PC-9 (cell line): ENCODE measurements at regions not wholly inside any gene's neighbourhood (a gene's known extent, or its start where the extent isn't known, plus 50 kb on each side); places are given as distances from the start of the nearest gene placed in this dataset.

Source experiments
- BruUV-seq: library from RNA; stranded (reverse); fragments of 400-500 nt; replicated peaks from 2 replicates; lab custom pipeline; 2021; lab: Mats Ljungman, UMichigan
- CTCF ChIA-PET: fragments of 300-600 bp; sonication (Branson Sonifier 250); formaldehyde crosslinking; loops from one replicate; lab custom pipeline; 2022; ENCODE audit warnings: antibody characterized with exemption; lab: Charles Lee
- POLR2A ChIA-PET: fragments of 300-600 bp; sonication (Branson Sonifier 250); formaldehyde crosslinking; loops from one replicate; lab custom pipeline; 2022; ENCODE audit warnings: antibody characterized with exemption; ENCODE audit not compliant: unreplicated experiment; lab: Charles Lee
- DNase-seq, 2 experiments: peaks; one replicate each; pipeline versions ENCODE4 v3.0.0 to v3.0.0-alpha.2; 2015 to 2022; ENCODE audit warnings: mixed read lengths in 1 of 2
- H2AFZ ChIP-seq: fragments of 200-600 bp; sonication (generic); 2 replicates; pipeline ENCODE4 v1.8.1; 2017; ENCODE audit warnings: antibody characterized with exemption
- H3F3A ChIP-seq: fragments of 200-600 bp; sonication (generic); 2 replicates; pipeline ENCODE4 v1.8.1; 2017; ENCODE audit warnings: antibody characterized with exemption, mild to moderate bottlenecking, low read depth; ENCODE audit not compliant: insufficient read depth
- H3K27ac ChIP-seq: fragments of 200-600 bp; sonication (generic); 2 replicates; pipeline ENCODE4 v1.6.1; 2016; ENCODE audit warnings: mixed run types
- H3K27me3 ChIP-seq: fragments of 200-600 bp; sonication (generic); 2 replicates; pipeline ENCODE4 v1.6.1; 2016; ENCODE audit warnings: low read depth, mixed run types; ENCODE audit not compliant: insufficient read depth
- H3K36me3 ChIP-seq: fragments of 200-600 bp; sonication (generic); 2 replicates; pipeline ENCODE4 v1.6.1; 2016; ENCODE audit warnings: low read depth, mixed run types
- H3K4me1 ChIP-seq: fragments of 200-600 bp; sonication (generic); replicated peaks from 2 replicates; pipeline ENCODE4 v1.6.1; 2016; ENCODE audit warnings: mixed run types; ENCODE audit not compliant: insufficient read depth
- H3K4me2 ChIP-seq: fragments of 200-600 bp; sonication (generic); 2 replicates; pipeline ENCODE4 v1.6.1; 2017; ENCODE audit warnings: mixed run types
- H3K4me3 ChIP-seq: fragments of 200-600 bp; sonication (generic); 2 replicates; pipeline ENCODE4 v1.6.1; 2016; ENCODE audit warnings: mixed run types
- H3K79me2 ChIP-seq: fragments of 200-600 bp; sonication (generic); 2 replicates; pipeline ENCODE4 v1.6.1; 2017; ENCODE audit warnings: low read depth, mixed run types
- H3K9me2 ChIP-seq: fragments of 200-600 bp; sonication (generic); 2 replicates; pipeline ENCODE4 v1.8.1; 2017; ENCODE audit warnings: mild to moderate bottlenecking; ENCODE audit not compliant: insufficient read depth
- H3K9me3 ChIP-seq: fragments of 200-600 bp; sonication (generic); 2 replicates; pipeline ENCODE4 v1.8.1; 2016; ENCODE audit warnings: low read depth; ENCODE audit not compliant: insufficient read depth
- H4K20me1 ChIP-seq: fragments of 200-600 bp; sonication (generic); 2 replicates; pipeline ENCODE4 v1.8.1; 2017; ENCODE audit not compliant: insufficient read depth
- EZH2 ChIP-seq: fragments of 200-600 bp; sonication (generic); IDR thresholded peaks from 2 replicates; pipeline ENCODE4 v1.8.0; 2017; ENCODE audit warnings: antibody characterized with exemption, low read depth
- intact Hi-C: fragments of 100-400 bp; cut with micrococcal nuclease; formaldehyde crosslinking; loops from one replicate; pipeline ENCODE4 v1.10.0; 2022; ENCODE audit not compliant: unreplicated experiment
- TF ChIP-seq, protein P1 (sequence below): fragments of 200-600 bp; sonication (generic); conservative IDR thresholded peaks from 2 replicates; pipeline ENCODE4 v1.6.1; 2017; ENCODE audit warnings: mixed run types, antibody characterized with exemption, mild to moderate bottlenecking, moderate library complexity

DNA sequence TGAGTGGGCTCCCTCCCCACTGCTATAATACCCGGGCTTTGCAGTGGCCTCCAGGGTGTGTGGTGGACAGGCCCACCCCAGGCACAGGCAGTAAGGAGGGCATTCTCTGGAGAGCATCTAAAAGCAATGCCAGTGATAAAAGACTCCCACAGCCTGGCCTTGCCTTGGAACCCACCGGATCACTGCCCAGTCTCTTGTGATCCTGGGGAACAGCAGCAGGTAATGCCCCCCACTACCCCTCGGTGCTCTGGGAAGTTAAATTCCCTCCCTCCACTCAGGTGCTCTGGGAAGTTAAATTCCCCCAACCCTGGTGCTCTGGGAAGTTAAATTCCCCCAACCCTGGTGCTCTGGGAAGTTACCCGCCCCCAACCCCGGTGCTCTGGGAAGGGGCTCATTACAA, 565.2 kb downstream of the TCERG1L start:
- Histone ChIP-seq H3K27me3 (peaks cover 52% of the 10 kb centered on the region), H3K79me2 (no peaks in the 10 kb centered on the region), H2AFZ (no peak overlapping the region), H3K9me3 (no peaks in the 10 kb centered on the region), H3K4me2 (no peak overlapping the region), H4K20me1 (no peaks in the 10 kb centered on the region), H3K4me3 (no peak overlapping the region), H3F3A (no peaks in the 10 kb centered on the region), H3K27ac (no peak overlapping the region), H3K9me2 (no peaks in the 10 kb centered on the region), H3K36me3 (no peaks in the 10 kb centered on the region), H3K4me1 (no peaks in the 10 kb centered on the region)
- ChIA-PET CTCF (no interaction called here), POLR2A (no interaction called here)
- no peak for DNase-seq
- TF ChIP-seq, protein P1, sequence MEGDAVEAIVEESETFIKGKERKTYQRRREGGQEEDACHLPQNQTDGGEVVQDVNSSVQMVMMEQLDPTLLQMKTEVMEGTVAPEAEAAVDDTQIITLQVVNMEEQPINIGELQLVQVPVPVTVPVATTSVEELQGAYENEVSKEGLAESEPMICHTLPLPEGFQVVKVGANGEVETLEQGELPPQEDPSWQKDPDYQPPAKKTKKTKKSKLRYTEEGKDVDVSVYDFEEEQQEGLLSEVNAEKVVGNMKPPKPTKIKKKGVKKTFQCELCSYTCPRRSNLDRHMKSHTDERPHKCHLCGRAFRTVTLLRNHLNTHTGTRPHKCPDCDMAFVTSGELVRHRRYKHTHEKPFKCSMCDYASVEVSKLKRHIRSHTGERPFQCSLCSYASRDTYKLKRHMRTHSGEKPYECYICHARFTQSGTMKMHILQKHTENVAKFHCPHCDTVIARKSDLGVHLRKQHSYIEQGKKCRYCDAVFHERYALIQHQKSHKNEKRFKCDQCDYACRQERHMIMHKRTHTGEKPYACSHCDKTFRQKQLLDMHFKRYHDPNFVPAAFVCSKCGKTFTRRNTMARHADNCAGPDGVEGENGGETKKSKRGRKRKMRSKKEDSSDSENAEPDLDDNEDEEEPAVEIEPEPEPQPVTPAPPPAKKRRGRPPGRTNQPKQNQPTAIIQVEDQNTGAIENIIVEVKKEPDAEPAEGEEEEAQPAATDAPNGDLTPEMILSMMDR = no peak
- no peak for TF ChIP-seq EZH2
- intact Hi-C loops = no loop called here
- BruUV-seq = no TSS peak

GRCh38 chr10:130747356-130747755, 564.2 kb downstream of the TCERG1L start:
- Histone ChIP-seq H3K9me3 (no peaks in the 10 kb centered on the region), H2AFZ (no peak overlapping the region), H3K79me2 (no peaks in the 10 kb centered on the region), H3K9me2 (no peaks in the 10 kb centered on the region), H3F3A (no peaks in the 10 kb centered on the region), H3K27me3 (peaks cover 57% of the 10 kb centered on the region), H3K4me3 (no peak overlapping the region), H3K4me2 (no peak overlapping the region), H4K20me1 (no peaks in the 10 kb centered on the region), H3K36me3 (no peaks in the 10 kb centered on the region), H3K4me1 (no peaks in the 10 kb centered on the region), H3K27ac (no peak overlapping the region)
- no TSS peak for BruUV-seq
- intact Hi-C loops = no loop called here
- no peak for DNase-seq
- POLR2A ChIA-PET = no interaction called here
- no peak for TF ChIP-seq EZH2
- TF ChIP-seq, protein P1 = no peak
- CTCF ChIA-PET = no interaction called here

DNA sequence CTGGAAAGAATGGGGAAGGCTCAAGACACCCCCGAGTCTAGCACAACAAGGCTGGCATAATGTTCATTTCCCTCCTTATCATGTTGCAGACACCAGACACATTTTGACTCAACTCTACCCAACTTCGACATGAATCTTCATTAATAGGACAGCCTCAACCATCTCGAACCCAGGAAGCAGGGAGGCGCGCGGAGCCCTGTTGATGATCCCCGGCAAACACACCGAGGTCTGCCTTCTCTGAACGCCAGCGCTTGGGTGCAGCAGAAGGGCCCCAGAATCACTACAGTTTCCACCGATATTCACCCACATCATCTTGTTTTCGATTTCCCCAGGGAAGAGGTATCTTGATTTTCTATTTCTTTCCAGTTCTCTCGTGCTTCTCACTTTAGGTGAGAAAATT, 563.6 kb downstream of the TCERG1L start:
- intact Hi-C loops = no loop called here
- no peaks in the 10 kb centered on the region for H3K4me1 ChIP-seq
- no peaks in the 10 kb centered on the region for H3K36me3 ChIP-seq
- DNase-seq = no peak
- H3K27ac ChIP-seq = no peak overlapping the region
- no peaks in the 10 kb centered on the region for H3F3A ChIP-seq
- no peak for TF ChIP-seq EZH2
- TF ChIP-seq, protein P1 = no peak
- H2AFZ ChIP-seq = no peak overlapping the region
- POLR2A ChIA-PET = no interaction called here
- H3K79me2 ChIP-seq = no peaks in the 10 kb centered on the region
- H3K9me2 ChIP-seq = no peaks in the 10 kb centered on the region
- H3K27me3 ChIP-seq = peaks cover 52% of the 10 kb centered on the region
- H3K4me2 ChIP-seq = no peak overlapping the region
- CTCF ChIA-PET = no interaction called here
- no peaks in the 10 kb centered on the region for H3K9me3 ChIP-seq
- no peak overlapping the region for H3K4me3 ChIP-seq
- BruUV-seq = no TSS peak
- no peaks in the 10 kb centered on the region for H4K20me1 ChIP-seq
